Right lobe of liver (tissue), 4 donors: ENCODE measurements at regions not wholly inside any gene's neighbourhood (a gene's known extent, or its start where the extent isn't known, plus 50 kb on each side); places are given as distances from the start of the nearest gene placed in this dataset.

Experiments
- POLR2A ChIP-seq: fragments of 450-650 bp; IDR thresholded peaks from one replicate; pipeline ENCODE4 v1.6.1; 2017; ENCODE audit warnings: antibody characterized with exemption, mild to moderate bottlenecking
- TF ChIP-seq, protein P1 (sequence below), 4 donors: fragments of 200-600 bp in 3 of 4; fragments of 450-650 bp in 1 of 4; IDR thresholded peaks; one replicate each; pipeline versions ENCODE4 v1.5.1 to v1.8.0; 2016 to 2022; ENCODE audit warnings: antibody characterized with exemption in 4 of 4, mild to moderate bottlenecking in 2 of 4
- donor health status: DM: no; HTN: no; CAD: no.
- donor health status: DM: no; HTN: no; CAD: no.
- donor health status: DM: no; HTN: yes; CAD: no.

DNA sequence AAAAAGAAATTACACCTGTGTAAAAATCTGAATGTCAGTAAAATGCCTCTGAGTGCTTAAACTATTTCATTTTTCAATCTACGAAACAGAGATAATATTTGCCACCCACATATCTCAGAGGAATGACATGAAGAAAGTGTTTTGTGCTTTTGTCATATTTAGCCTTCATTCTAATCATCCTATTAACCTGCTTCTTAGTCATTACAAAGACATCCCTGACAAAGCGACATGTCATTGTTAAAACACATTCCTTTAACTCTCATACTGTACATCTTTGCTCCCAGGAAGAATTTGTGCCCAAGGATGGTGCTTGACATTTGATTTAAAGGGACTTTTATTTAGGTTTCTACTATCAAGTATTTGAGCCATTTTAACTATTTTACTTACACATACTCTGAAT is 275.9 kb downstream of the DMRTA1 start:
- TF ChIP-seq, protein P1, sequence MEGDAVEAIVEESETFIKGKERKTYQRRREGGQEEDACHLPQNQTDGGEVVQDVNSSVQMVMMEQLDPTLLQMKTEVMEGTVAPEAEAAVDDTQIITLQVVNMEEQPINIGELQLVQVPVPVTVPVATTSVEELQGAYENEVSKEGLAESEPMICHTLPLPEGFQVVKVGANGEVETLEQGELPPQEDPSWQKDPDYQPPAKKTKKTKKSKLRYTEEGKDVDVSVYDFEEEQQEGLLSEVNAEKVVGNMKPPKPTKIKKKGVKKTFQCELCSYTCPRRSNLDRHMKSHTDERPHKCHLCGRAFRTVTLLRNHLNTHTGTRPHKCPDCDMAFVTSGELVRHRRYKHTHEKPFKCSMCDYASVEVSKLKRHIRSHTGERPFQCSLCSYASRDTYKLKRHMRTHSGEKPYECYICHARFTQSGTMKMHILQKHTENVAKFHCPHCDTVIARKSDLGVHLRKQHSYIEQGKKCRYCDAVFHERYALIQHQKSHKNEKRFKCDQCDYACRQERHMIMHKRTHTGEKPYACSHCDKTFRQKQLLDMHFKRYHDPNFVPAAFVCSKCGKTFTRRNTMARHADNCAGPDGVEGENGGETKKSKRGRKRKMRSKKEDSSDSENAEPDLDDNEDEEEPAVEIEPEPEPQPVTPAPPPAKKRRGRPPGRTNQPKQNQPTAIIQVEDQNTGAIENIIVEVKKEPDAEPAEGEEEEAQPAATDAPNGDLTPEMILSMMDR (IDR thresholded peaks at IDR 0.05): no peak
- no peak for TF ChIP-seq POLR2A
